Rectal smooth muscle tissue (tissue), 1 donor: ENCODE measurements at regions not wholly inside any gene's neighbourhood (a gene's known extent, or its start where the extent isn't known, plus 50 kb on each side); places are given as distances from the start of the nearest gene placed in this dataset.

Experiments
- H3K27ac ChIP-seq: one replicate; pipeline ENCODE4 v1.7.0; 2013; ENCODE audit warnings: low read depth, low read length, inconsistent platforms
- H3K27me3 ChIP-seq: one replicate; pipeline ENCODE4 v1.7.0; 2013; ENCODE audit warnings: low read length; ENCODE audit not compliant: control insufficient read depth, insufficient read depth
- H3K36me3 ChIP-seq: one replicate; pipeline ENCODE4 v1.7.0; 2013; ENCODE audit warnings: low read length; ENCODE audit not compliant: control insufficient read depth, insufficient read depth
- H3K4me1 ChIP-seq: one replicate; pipeline ENCODE4 v1.7.0; 2013; ENCODE audit warnings: low read length; ENCODE audit not compliant: control insufficient read depth, insufficient read depth
- H3K4me3 ChIP-seq: one replicate; pipeline ENCODE4 v1.7.0; 2013; ENCODE audit warnings: low read length
- H3K9ac ChIP-seq: one replicate; pipeline ENCODE4 v1.7.0; 2013; ENCODE audit warnings: low read length

DNA sequence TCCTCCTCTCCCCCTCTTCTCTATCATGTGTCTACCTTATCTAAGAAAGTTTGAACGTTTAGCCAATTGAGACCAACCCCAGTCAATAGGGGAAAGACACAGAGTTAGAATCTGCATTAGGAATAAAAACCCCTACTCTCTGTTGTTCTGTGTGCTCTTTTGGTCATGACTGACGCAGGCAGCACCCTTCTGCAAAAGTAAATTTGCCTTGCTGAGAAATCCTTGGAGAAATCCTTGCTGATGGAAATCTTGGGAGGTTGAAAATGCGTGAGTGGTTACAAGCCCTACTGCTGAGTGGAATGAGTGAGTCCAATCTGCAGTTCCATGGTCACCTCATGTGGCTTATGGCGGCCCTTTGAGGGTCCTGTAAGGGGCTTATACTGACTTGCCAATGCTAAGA is 145.2 kb downstream of the AASDHPPT start:
- no peak overlapping the region for H3K27ac ChIP-seq
- H3K4me1 ChIP-seq = no peaks in the 10 kb centered on the region
- H3K27me3 ChIP-seq = no peaks in the 10 kb centered on the region
- no peaks in the 10 kb centered on the region for H3K36me3 ChIP-seq
- no peak overlapping the region for H3K9ac ChIP-seq
- no peak overlapping the region for H3K4me3 ChIP-seq

DNA sequence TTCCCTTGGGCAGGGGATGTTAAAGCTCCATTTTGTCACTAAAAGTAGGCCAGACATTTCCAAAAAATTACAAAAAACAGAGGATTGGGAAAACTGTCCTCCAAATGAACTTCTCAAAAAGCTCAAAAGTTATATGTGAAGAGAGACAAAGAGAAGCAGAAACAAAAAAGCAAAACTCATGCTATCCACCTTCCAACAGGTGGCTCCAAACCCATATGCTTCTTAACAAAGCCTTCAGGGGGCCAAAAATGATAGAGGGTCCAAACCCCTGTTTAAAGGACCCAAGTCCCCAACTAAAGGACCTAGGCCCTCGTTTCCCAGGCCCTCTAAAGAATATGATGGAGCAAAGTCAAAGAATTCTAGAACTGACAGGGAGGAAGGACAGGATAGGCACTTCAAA is 146.7 kb downstream of the AASDHPPT start:
- Histone ChIP-seq H3K9ac (no peak overlapping the region), H3K36me3 (no peaks in the 10 kb centered on the region), H3K27ac (no peak overlapping the region), H3K4me1 (no peaks in the 10 kb centered on the region), H3K4me3 (no peak overlapping the region), H3K27me3 (no peaks in the 10 kb centered on the region)

DNA sequence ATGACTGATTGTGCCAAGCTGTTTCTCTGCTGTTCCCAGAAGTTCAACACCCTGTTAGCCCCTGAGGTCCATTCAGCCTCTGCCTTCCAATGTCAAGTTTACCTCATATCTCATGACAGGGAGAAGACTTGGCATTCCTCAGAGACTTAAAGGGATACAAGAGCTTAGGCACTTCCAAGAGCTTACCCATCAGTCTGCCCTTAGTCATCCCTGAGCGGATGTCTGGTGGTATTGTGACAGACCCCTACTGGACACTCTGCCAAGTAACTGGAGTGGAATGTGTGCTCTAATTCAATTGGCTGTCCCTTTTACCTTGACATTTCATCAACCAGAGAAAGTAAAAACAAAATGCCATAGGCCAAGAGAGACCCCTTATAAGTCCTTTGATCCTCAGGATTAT is 151.5 kb downstream of the AASDHPPT start:
- Histone ChIP-seq H3K27ac (no peak overlapping the region), H3K4me3 (no peak overlapping the region), H3K4me1 (no peaks in the 10 kb centered on the region), H3K36me3 (no peaks in the 10 kb centered on the region), H3K27me3 (no peaks in the 10 kb centered on the region), H3K9ac (no peak overlapping the region)

DNA sequence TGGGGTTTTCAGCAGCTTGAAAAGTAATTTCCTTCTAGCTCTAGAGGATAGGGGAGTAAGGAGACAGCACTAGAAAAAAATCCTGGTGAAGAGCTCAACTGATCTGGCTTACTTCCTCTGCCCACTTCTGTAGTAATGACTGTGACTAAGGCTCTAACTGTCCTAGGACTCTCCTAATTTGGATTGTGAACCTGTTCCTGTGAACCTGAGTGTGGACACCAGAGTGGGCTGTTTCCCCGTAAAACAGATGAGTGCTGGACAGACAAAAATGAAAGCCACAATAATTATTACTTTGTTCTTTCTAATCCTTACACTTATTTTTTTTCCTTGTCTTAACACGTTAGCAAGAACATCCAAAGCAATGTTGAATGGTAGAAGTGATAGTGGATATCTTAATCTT is 154.1 kb downstream of the AASDHPPT start:
- H3K27me3 ChIP-seq = no peaks in the 10 kb centered on the region
- no peaks in the 10 kb centered on the region for H3K36me3 ChIP-seq
- H3K4me1 ChIP-seq = no peaks in the 10 kb centered on the region
- H3K9ac ChIP-seq = no peak overlapping the region
- H3K27ac ChIP-seq = no peak overlapping the region
- no peak overlapping the region for H3K4me3 ChIP-seq

DNA sequence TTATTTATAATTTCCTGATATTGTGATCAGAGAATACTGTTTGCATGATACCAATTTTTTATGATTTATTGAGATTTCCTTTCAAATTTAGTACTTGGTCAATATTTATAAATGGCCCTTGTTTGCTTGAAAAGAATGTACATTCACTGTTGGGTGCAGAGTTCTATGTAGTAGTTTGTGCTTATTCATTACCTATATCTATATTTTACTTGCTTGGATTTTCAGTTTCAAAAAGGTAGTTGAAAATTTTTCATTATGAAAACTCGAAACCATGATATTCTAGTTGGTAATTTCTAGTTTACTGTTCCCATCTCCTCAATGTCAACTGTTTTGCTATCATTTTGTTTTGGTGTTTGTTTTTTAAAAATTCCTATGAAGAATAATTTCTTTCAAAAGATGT is 155.7 kb downstream of the AASDHPPT start:
- H3K4me1 ChIP-seq = no peaks in the 10 kb centered on the region
- H3K36me3 ChIP-seq = no peaks in the 10 kb centered on the region
- no peak overlapping the region for H3K27ac ChIP-seq
- no peak overlapping the region for H3K9ac ChIP-seq
- no peak overlapping the region for H3K4me3 ChIP-seq
- H3K27me3 ChIP-seq = no peaks in the 10 kb centered on the region

DNA sequence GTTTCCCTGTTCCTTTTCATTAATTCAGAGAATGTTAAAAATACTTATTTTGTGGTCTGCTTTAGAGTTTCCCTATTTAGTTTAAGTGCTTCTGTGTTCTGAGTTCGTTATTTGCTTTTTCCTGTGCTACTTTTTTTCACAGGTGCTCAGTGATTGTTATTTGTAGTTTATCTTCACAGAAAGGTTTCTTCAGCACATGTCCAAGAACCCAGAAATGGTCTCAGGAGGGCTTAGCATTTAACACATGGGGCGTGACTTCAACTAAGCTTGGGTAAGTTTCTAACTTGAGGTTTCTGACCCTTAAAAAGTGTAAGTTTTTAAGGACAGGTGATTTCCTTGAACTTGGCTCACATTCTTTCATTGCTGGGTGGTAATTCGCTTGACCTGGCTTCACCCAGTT is 157.3 kb downstream of the AASDHPPT start:
- no peak overlapping the region for H3K27ac ChIP-seq
- H3K36me3 ChIP-seq = no peaks in the 10 kb centered on the region
- no peak overlapping the region for H3K9ac ChIP-seq
- no peak overlapping the region for H3K4me3 ChIP-seq
- no peaks in the 10 kb centered on the region for H3K27me3 ChIP-seq
- H3K4me1 ChIP-seq = no peaks in the 10 kb centered on the region

DNA sequence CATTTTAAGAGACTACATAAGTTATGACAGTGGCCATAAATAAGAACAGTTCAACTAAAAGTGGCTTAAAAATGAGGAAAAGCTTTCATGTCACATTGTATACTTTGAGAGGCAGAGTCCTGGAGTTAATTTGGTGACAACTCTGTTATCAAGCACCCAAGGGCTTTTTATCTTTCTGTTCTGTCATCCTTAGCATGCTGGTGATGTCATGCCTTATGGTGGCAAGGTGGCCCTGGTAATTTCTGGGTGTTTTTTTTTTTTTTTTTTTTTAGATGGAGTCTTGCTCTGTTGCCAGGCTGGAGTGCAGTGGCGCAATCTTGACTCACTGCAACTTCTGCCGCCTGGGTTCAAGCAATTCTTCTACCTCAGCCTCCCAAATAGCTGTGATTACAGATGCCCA is 158.8 kb downstream of the AASDHPPT start:
- H3K4me1 ChIP-seq = no peaks in the 10 kb centered on the region
- H3K27ac ChIP-seq = no peak overlapping the region
- H3K9ac ChIP-seq = no peak overlapping the region
- no peak overlapping the region for H3K4me3 ChIP-seq
- H3K36me3 ChIP-seq = no peaks in the 10 kb centered on the region
- no peaks in the 10 kb centered on the region for H3K27me3 ChIP-seq

DNA sequence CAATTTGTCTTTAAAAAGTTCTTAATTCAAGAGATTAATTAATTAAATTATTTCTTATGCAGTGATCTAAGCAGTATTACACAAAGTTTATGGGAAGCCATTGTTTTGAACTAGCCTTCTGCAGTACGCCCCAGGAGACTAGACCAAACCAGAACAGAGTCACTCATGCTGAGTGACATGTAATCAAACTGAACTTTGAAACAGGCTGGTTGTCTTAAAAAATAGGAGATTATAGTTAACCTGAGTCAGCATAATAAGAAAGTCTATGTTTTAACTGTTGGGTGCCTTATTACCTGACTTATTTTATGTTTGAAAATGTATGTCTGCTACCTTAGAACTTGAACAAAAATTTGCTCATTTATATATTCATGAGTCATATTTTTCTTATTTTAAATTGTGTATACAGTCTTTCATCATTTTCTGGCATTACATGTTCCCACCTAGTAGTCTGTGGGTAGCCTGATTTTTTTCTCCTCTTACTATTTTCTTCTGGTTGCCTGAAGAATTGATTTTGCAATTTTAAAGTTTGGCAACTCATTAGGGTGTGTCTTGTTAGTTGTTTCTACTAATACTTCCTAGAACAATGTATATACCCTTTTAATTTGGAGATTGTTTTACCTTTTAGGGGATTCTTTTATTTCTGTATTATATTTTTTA is 161.4 kb downstream of the AASDHPPT start:
- Histone ChIP-seq H3K27me3 (no peaks in the 10 kb centered on the region), H3K4me3 (no peak overlapping the region), H3K36me3 (no peaks in the 10 kb centered on the region), H3K9ac (no peak overlapping the region), H3K27ac (no peak overlapping the region), H3K4me1 (no peaks in the 10 kb centered on the region)

DNA sequence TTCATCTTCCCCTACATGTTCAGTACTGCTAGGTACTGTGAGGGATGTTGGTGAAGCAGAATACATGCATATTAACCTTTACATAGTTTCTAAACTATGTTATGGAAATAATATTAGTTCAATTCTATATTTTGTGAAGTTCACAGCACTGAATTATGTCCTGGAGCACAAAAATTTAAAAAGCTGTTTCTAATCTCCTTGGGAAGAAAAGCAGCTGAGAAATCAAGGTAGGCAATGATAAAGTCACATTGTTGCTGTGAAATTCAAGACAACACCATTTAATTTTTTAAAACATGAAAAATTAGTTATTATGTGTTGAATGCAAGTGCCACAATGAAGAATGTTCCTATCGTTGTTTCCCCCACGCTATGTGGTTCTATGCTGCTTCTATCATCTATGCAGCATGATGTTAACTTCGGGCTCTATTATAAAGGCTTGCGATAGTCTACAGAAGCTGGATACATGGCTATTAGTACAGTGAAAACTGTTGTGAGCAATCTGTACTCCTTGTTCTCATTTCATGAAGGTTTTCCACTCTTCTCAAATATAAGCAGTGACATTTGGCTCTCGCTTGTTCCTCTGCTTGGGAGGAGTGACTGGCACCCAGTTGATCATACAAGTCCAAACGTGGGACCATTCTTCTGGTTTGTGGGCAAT is 164.3 kb downstream of the AASDHPPT start:
- H3K4me3 ChIP-seq = no peak overlapping the region
- H3K27ac ChIP-seq = no peak overlapping the region
- H3K9ac ChIP-seq = no peak overlapping the region
- H3K4me1 ChIP-seq = no peaks in the 10 kb centered on the region
- H3K27me3 ChIP-seq = no peaks in the 10 kb centered on the region
- H3K36me3 ChIP-seq = no peaks in the 10 kb centered on the region

DNA sequence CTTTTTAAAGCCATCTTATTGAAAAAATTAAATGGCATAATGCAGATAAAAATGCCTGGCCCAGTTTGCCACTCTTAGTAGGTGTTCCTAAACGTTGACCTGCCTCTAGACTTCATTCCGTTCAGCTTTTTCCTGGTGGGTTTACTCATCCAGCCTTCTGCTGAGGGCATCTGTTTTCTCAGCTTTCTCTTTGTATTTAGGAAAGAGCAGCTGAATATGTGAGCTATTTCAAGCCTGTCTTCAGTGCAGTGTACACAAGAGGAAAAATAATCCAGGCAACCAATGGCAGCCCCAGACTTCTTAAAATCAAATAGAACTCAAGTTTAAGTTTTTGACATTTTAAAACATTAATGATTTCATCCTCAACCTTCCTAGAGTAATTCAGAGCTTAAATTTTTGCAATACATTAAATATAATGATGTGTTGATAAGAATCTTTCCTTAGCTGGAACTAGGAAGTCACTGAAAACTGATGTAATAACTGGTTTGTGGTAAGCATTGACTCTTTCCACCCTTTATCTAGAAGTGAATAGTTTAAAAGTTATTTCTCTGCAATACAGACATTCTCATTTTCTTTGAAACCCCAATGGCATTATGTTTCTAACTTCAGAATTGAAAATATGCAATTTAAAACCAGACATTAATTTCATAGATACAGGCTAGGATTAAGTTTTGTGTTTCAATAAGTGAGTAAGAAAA is 165.4 kb downstream of the AASDHPPT start:
- no peaks in the 10 kb centered on the region for H3K36me3 ChIP-seq
- H3K27me3 ChIP-seq = no peaks in the 10 kb centered on the region
- H3K4me1 ChIP-seq = no peaks in the 10 kb centered on the region
- H3K9ac ChIP-seq = no peak overlapping the region
- H3K4me3 ChIP-seq = no peak overlapping the region
- no peak overlapping the region for H3K27ac ChIP-seq

DNA sequence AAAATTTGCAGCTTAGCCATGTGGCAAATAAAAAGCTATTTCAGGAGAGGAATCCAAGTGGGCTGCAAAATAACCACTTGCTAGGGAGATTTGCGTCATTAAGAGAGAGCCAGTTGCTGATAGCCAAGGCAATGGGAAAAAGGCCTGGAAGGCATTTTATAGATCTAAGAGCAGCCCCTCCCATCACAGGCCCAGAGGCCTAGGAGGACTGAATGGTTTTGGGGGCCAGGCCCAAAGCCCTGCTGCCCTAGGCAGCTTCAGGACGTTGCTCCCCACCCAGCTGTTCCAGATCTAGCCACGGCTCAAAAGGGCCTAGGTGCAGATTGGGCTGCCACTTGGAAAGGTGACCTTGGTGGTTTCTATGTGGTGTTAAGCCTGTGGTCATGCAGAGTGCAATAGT is 169.0 kb downstream of the AASDHPPT start:
- no peak overlapping the region for H3K9ac ChIP-seq
- H3K4me1 ChIP-seq = no peaks in the 10 kb centered on the region
- no peaks in the 10 kb centered on the region for H3K36me3 ChIP-seq
- no peak overlapping the region for H3K4me3 ChIP-seq
- no peaks in the 10 kb centered on the region for H3K27me3 ChIP-seq
- no peak overlapping the region for H3K27ac ChIP-seq

DNA sequence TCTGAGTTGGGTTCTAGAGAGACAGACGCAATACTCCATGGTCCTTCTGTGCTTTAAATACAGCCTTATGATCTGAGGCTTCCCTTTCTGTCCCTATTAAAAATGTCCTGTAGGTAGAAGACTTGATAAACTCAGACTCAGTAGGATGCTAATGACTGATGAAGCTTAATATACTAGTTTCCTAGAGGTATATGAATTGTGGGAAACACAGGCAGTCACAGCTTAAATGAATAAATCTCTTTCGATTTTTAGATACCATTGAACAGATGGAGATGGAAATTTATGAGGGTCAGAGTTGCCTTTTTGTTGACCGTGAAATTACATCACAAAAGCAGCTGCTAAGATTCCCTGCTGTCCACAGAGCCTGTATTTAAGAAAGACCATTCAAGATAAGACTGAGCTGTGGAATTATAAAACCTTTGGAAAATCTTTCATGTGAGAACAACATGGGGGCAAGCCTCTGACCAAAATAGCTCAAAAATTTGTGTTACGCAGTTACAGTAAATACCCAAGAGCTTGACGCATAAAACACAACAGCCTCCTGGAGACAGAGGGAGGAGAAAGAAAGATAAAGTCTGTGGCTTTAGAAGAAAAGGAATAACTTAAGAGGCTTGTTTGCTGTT is 172.3 kb downstream of the AASDHPPT start:
- no peak overlapping the region for H3K27ac ChIP-seq
- H3K4me3 ChIP-seq = no peak overlapping the region
- no peaks in the 10 kb centered on the region for H3K27me3 ChIP-seq
- no peaks in the 10 kb centered on the region for H3K36me3 ChIP-seq
- no peaks in the 10 kb centered on the region for H3K4me1 ChIP-seq
- H3K9ac ChIP-seq = no peak overlapping the region
